ENCODE measurements at regions not wholly inside any gene's neighbourhood (a gene's known extent, or its start where the extent isn't known, plus 50 kb on each side); places are given as distances from the start of the nearest gene placed in this dataset.

DNA sequence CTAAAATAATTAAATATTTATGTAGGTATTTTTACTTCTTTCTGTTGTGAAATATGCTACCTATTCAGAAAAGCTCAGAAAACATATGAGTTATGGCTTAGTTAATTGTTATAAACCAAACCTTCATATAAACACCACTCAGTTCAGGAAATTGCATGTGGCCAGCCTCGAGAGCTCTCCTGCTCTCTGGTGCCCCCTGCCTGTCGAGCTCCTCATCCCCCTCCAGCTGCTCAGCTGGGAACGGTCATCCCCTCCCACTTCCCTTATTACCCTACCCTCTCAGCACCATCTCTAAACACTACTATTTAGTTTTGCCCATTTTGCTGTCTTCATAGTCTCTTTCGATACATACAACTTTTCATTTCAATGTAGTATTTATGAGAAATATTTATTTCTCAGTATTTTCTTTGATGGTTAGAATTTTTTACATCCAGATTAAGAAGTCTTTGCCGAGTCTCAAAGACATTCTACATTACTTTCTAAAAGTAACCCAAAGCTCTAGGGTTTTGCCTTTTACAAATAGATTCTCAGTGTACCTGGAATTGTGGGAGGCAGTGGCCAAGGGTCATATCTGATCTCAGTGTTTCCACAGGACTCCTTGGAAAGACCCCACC is 51.2 kb upstream of the SEMA4D start:
- Histone ChIP-seq H3K9me3 (ENCODE audit: control insufficient read depth, insufficient read depth, low read depth, low read length) (no peaks in the 10 kb centered on the region), H3K4me1 (ENCODE audit: control insufficient read depth, extremely low read depth, insufficient read depth, low read length) (no peaks in the 10 kb centered on the region), H3K4me2 (ENCODE audit: extremely low read depth, insufficient read depth, low read length) (no peak overlapping the region), H3K79me2 (ENCODE audit: control insufficient read depth, insufficient read depth, low read length) (no peaks in the 10 kb centered on the region), H3K27me3 (ENCODE audit: control insufficient read depth, insufficient read depth, low read length) (no peaks in the 10 kb centered on the region), H3K9ac (ENCODE audit: insufficient read depth, low read length) (no peak overlapping the region), H3K36me3 (ENCODE audit: control insufficient read depth, insufficient read depth, low read length) (no peaks in the 10 kb centered on the region), H3K4me3 (replicated peaks in 1 of 4; ENCODE audit: control extremely low read depth in 1 of 4, insufficient read depth in 1 of 4, low read depth in 3 of 4, low read length in 4 of 4) (no peak overlapping the region), H4K20me1 (ENCODE audit: control insufficient read depth, extremely low read depth, insufficient read depth, low read length) (no peaks in the 10 kb centered on the region), H2AFZ (ENCODE audit: low read length) (no peak overlapping the region), H3K27ac (ENCODE audit: insufficient read depth, low read length) (no peak overlapping the region)
- peak; percentile 37 to 62 for DNase-seq (ENCODE audit: low read depth in 2 of 2)
- no peak for TF ChIP-seq EZH2 (IDR thresholded peaks at IDR 0.05; ENCODE audit: low read length, missing control alignments)
- TF ChIP-seq, protein P1, sequence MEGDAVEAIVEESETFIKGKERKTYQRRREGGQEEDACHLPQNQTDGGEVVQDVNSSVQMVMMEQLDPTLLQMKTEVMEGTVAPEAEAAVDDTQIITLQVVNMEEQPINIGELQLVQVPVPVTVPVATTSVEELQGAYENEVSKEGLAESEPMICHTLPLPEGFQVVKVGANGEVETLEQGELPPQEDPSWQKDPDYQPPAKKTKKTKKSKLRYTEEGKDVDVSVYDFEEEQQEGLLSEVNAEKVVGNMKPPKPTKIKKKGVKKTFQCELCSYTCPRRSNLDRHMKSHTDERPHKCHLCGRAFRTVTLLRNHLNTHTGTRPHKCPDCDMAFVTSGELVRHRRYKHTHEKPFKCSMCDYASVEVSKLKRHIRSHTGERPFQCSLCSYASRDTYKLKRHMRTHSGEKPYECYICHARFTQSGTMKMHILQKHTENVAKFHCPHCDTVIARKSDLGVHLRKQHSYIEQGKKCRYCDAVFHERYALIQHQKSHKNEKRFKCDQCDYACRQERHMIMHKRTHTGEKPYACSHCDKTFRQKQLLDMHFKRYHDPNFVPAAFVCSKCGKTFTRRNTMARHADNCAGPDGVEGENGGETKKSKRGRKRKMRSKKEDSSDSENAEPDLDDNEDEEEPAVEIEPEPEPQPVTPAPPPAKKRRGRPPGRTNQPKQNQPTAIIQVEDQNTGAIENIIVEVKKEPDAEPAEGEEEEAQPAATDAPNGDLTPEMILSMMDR (conservative IDR thresholded peaks at IDR 0.05 in 1 of 2, IDR thresholded peaks at IDR 0.05 in 1 of 2; ENCODE audit: low read depth in 1 of 2, low read length in 2 of 2): peak; percentile 88 to 94

DNA sequence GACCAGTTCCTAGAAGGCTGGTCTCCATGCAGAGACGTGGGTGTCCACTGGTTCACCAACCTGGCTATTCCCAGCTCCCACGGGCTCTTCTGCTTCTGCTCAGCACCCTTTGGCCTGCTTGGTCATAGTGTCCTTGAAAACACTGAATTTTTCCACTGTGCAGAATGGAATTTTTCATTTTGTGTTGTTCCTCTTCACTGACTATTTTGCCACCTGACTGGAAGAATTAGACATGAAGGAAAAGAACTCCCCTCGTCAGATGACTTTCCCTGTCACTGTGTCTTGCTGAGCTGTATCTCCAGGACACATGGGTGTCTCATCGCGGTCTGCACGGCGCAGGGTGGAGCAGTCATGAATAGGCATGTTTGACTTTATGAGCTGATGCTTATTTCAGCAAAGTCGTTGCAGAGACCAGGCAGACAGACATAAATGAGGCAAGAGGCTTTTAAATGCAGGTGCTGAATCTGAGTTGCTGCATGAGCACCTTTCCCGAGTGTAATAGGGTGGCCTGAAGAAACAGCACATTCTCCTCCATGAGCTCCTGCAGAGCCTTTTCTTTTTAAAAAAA is 50.2 kb upstream of the SEMA4D start:
- no peaks in the 10 kb centered on the region for H3K27me3 ChIP-seq (ENCODE audit: control insufficient read depth, insufficient read depth, low read length)
- no peaks in the 10 kb centered on the region for H3K9me3 ChIP-seq (ENCODE audit: control insufficient read depth, insufficient read depth, low read depth, low read length)
- no peak overlapping the region for H3K4me3 ChIP-seq (replicated peaks in 1 of 4; ENCODE audit: control extremely low read depth in 1 of 4, insufficient read depth in 1 of 4, low read depth in 3 of 4, low read length in 4 of 4)
- H2AFZ ChIP-seq (ENCODE audit: low read length): no peak overlapping the region
- no peak for DNase-seq (ENCODE audit: low read depth in 2 of 2)
- no peak overlapping the region for H3K9ac ChIP-seq (ENCODE audit: insufficient read depth, low read length)
- H3K4me1 ChIP-seq (ENCODE audit: control insufficient read depth, extremely low read depth, insufficient read depth, low read length): no peaks in the 10 kb centered on the region
- no peak for TF ChIP-seq EZH2 (IDR thresholded peaks at IDR 0.05; ENCODE audit: low read length, missing control alignments)
- TF ChIP-seq, protein P1 (conservative IDR thresholded peaks at IDR 0.05 in 1 of 2, IDR thresholded peaks at IDR 0.05 in 1 of 2; ENCODE audit: low read depth in 1 of 2, low read length in 2 of 2): no peak
- no peak overlapping the region for H3K4me2 ChIP-seq (ENCODE audit: extremely low read depth, insufficient read depth, low read length)
- no peaks in the 10 kb centered on the region for H3K36me3 ChIP-seq (ENCODE audit: control insufficient read depth, insufficient read depth, low read length)
- H3K27ac ChIP-seq (ENCODE audit: insufficient read depth, low read length): no peak overlapping the region
- no peaks in the 10 kb centered on the region for H4K20me1 ChIP-seq (ENCODE audit: control insufficient read depth, extremely low read depth, insufficient read depth, low read length)
- no peaks in the 10 kb centered on the region for H3K79me2 ChIP-seq (ENCODE audit: control insufficient read depth, insufficient read depth, low read length)
